H9 (cell line): ENCODE measurements at regions not wholly inside any gene's neighbourhood (a gene's known extent, or its start where the extent isn't known, plus 50 kb on each side); places are given as distances from the start of the nearest gene placed in this dataset.

Experiments
- DNase-seq: peaks from one replicate; pipeline ENCODE4 v3.0.0-alpha.2; 2017
- H2AFZ ChIP-seq: one replicate; pipeline ENCODE4 v1.6.1; 2013; ENCODE audit warnings: mild to moderate bottlenecking, low read length, control low read depth, moderate library complexity
- H2AK5ac ChIP-seq: 2 replicates; pipeline ENCODE4 v1.6.1; 2013; ENCODE audit warnings: low read length, control low read depth, mixed read lengths; ENCODE audit not compliant: insufficient read length
- H2BK120ac ChIP-seq: one replicate; pipeline ENCODE4 v1.6.1; 2013; ENCODE audit warnings: low read depth, mild to moderate bottlenecking, low read length, control low read depth, inconsistent platforms; ENCODE audit not compliant: poor library complexity, severe bottlenecking
- H2BK12ac ChIP-seq: 2 replicates; pipeline ENCODE4 v1.6.1; 2013; ENCODE audit warnings: low read length, control low read depth, mixed read lengths, low read depth; ENCODE audit not compliant: insufficient read length
- H2BK15ac ChIP-seq: 2 replicates; pipeline ENCODE4 v1.6.1; 2013; ENCODE audit warnings: low read depth, low read length, control low read depth
- H2BK20ac ChIP-seq: one replicate; pipeline ENCODE4 v1.6.1; 2013; ENCODE audit warnings: low read depth, mild to moderate bottlenecking, low read length, control low read depth, inconsistent platforms; ENCODE audit not compliant: poor library complexity, severe bottlenecking
- H2BK5ac ChIP-seq: 2 replicates; pipeline ENCODE4 v1.6.1; 2013; ENCODE audit warnings: low read length, control low read depth, mixed read lengths; ENCODE audit not compliant: insufficient read length
- H3K14ac ChIP-seq: 2 replicates; pipeline ENCODE4 v1.6.1; 2013; ENCODE audit warnings: low read length, control low read depth; ENCODE audit not compliant: insufficient read depth
- H3K18ac ChIP-seq: 2 replicates; pipeline ENCODE4 v1.6.1; 2013; ENCODE audit warnings: low read depth, mild to moderate bottlenecking, mixed read lengths, low read length, control low read depth; ENCODE audit not compliant: insufficient read length
- H3K23ac ChIP-seq: 2 replicates; pipeline ENCODE4 v1.6.1; 2013; ENCODE audit warnings: low read length, control low read depth, mixed read lengths, low read depth; ENCODE audit not compliant: insufficient read length
- H3K23me2 ChIP-seq: 2 replicates; pipeline ENCODE4 v1.6.1; 2013; ENCODE audit warnings: low read depth, mild to moderate bottlenecking, mixed read lengths, low read length, control low read depth; ENCODE audit not compliant: insufficient read length, poor library complexity, severe bottlenecking
- H3K27ac ChIP-seq: 2 replicates; pipeline ENCODE4 v1.5.1; 2013; ENCODE audit warnings: low read length, control low read depth, mixed read lengths, low read depth; ENCODE audit not compliant: insufficient read length
- H3K27me3 ChIP-seq: 2 replicates; pipeline ENCODE4 v1.6.1; 2013; ENCODE audit warnings: low read length, control low read depth, inconsistent platforms; ENCODE audit not compliant: insufficient read depth
- H3K4ac ChIP-seq: 2 replicates; pipeline ENCODE4 v1.6.1; 2013; ENCODE audit warnings: low read depth, mild to moderate bottlenecking, control low read depth, inconsistent platforms, low read length, moderate library complexity
- H3K4me1 ChIP-seq: 2 replicates; pipeline ENCODE4 v1.6.1; 2013; ENCODE audit warnings: low read length, control low read depth, inconsistent platforms; ENCODE audit not compliant: insufficient read depth
- H3K4me2 ChIP-seq: 2 replicates; pipeline ENCODE4 v1.6.1; 2013; ENCODE audit warnings: low read length, control low read depth, mixed read lengths; ENCODE audit not compliant: insufficient read length, insufficient read depth
- H3K56ac ChIP-seq: 2 replicates; pipeline ENCODE4 v1.6.1; 2013; ENCODE audit warnings: low read depth, mild to moderate bottlenecking, mixed read lengths, low read length, control low read depth; ENCODE audit not compliant: insufficient read length
- H3K79me1 ChIP-seq: 2 replicates; pipeline ENCODE4 v1.6.1; 2013; ENCODE audit warnings: low read depth, mild to moderate bottlenecking, moderate library complexity, low read length, control low read depth, inconsistent platforms; ENCODE audit not compliant: insufficient read depth, poor library complexity, severe bottlenecking
- H3K79me2 ChIP-seq: 2 replicates; pipeline ENCODE4 v1.6.1; 2013; ENCODE audit warnings: low read length, control low read depth, inconsistent platforms; ENCODE audit not compliant: insufficient read depth
- H3K9ac ChIP-seq: 2 replicates; pipeline ENCODE4 v1.6.1; 2013; ENCODE audit warnings: low read length, control low read depth, mixed read lengths; ENCODE audit not compliant: insufficient read length; ENCODE audit errors: extremely low read depth
- H3K9me3 ChIP-seq: one replicate; pipeline ENCODE4 v1.6.1; 2013; ENCODE audit warnings: low read depth, low read length, inconsistent platforms; ENCODE audit not compliant: control insufficient read depth
- H3T11ph ChIP-seq: one replicate; pipeline ENCODE4 v1.6.1; 2013; ENCODE audit warnings: mild to moderate bottlenecking, low read length, control low read depth, inconsistent platforms
- H4K20me1 ChIP-seq: one replicate; pipeline ENCODE4 v1.6.1; 2013; ENCODE audit not compliant: control insufficient read depth, insufficient read length, insufficient read depth
- H4K5ac ChIP-seq: 2 replicates; pipeline ENCODE4 v1.6.1; 2013; ENCODE audit warnings: low read depth, mild to moderate bottlenecking, mixed read lengths, low read length, control low read depth; ENCODE audit not compliant: insufficient read length
- H4K8ac ChIP-seq: replicated peaks from 2 replicates; pipeline ENCODE4 v1.6.1; 2013; ENCODE audit warnings: low read length, control low read depth, mixed read lengths, low read depth; ENCODE audit not compliant: insufficient read length
- H4K91ac ChIP-seq: 2 replicates; pipeline ENCODE4 v1.6.1; 2013; ENCODE audit warnings: low read depth, mild to moderate bottlenecking, moderate library complexity, mixed read lengths, low read length, control low read depth; ENCODE audit not compliant: insufficient read length
- H3K27ac Mint-ChIP-seq, 3 experiments: 2 replicates in 2 of 3; 3 replicates in 1 of 3; pipeline ENCODE4 v1.8.0; 2020 to 2021; ENCODE audit warnings: mixed read lengths in 3 of 3, mild to moderate bottlenecking in 1 of 3, moderate library complexity in 1 of 3
- H3K27me3 Mint-ChIP-seq: 2 replicates; pipeline ENCODE4 v1.8.0; 2021; ENCODE audit warnings: low read depth, mild to moderate bottlenecking, moderate library complexity, mixed read lengths
- H3K36me3 Mint-ChIP-seq, 3 experiments: 2 replicates in 2 of 3; 3 replicates in 1 of 3; pipeline ENCODE4 v1.8.0; 2020 to 2021; ENCODE audit warnings: low read depth in 3 of 3, mixed read lengths in 3 of 3; ENCODE audit not compliant: insufficient read depth in 1 of 3
- H3K4me1 Mint-ChIP-seq, 2 experiments: 2 replicates each; pipeline ENCODE4 v1.8.0; 2020; ENCODE audit warnings: mixed read lengths in 2 of 2
- H3K4me3 Mint-ChIP-seq, 2 experiments: 2 replicates in 1 of 2; 3 replicates in 1 of 2; pipeline ENCODE4 v1.8.0; 2020 to 2021; ENCODE audit warnings: mild to moderate bottlenecking in 2 of 2, mixed read lengths in 2 of 2, moderate library complexity in 1 of 2
- H3K9me3 Mint-ChIP-seq, 2 experiments: 2 replicates in 1 of 2; 3 replicates in 1 of 2; pipeline ENCODE4 v1.8.0; 2020; ENCODE audit warnings: mild to moderate bottlenecking in 2 of 2, mixed read lengths in 2 of 2, moderate library complexity in 1 of 2
- CTCF ChIP-seq: fragments of 200-600 bp; sonication (generic); conservative IDR thresholded peaks from 3 replicates; pipeline ENCODE4 v1.8.0; 2021; ENCODE audit warnings: antibody characterized with exemption, mild to moderate bottlenecking

GRCh38 chr2:9082158-9082557 lies 78.7 kb upstream of the MBOAT2 start:
- H2AK5ac ChIP-seq: no peak overlapping the region

More at GRCh38 chr2:9082158-9082557, 78.7 kb upstream of the MBOAT2 start:
- Histone ChIP-seq H3K4me2 (no peak overlapping the region), H2BK20ac (no peak overlapping the region), H4K5ac (no peak overlapping the region), H3K79me1 (no peaks in the 10 kb centered on the region), H2BK5ac (no peak overlapping the region), H3K27ac (no peak overlapping the region), H3K14ac (no peak overlapping the region), H3K27me3 (no peaks in the 10 kb centered on the region), H4K91ac (no peak overlapping the region), H4K8ac (no peak overlapping the region), H2AFZ (no peak overlapping the region), H3K4ac (no peak overlapping the region), H3K9me3 (peaks cover 4% of the 10 kb centered on the region), H3K4me1 (no peaks in the 10 kb centered on the region), H3K23me2 (no peaks in the 10 kb centered on the region), H3K9ac (no peak overlapping the region), H2BK12ac (no peak overlapping the region), H2BK15ac (no peak overlapping the region), H3T11ph (no peak overlapping the region), H2BK120ac (no peak overlapping the region), H3K23ac (no peak overlapping the region), H3K56ac (no peak overlapping the region), H3K18ac (no peak overlapping the region), H4K20me1 (no peaks in the 10 kb centered on the region), H3K79me2 (no peaks in the 10 kb centered on the region)
- Mint-ChIP-seq H3K9me3 (peaks cover 18 to 22% of the 10 kb centered on the region in 2 experiments), H3K27ac (no peak overlapping the region), H3K4me3 (no peak overlapping the region), H3K4me1 (peaks cover 8 to 14% of the 10 kb centered on the region in 2 experiments), H3K27me3 (peaks cover 5% of the 10 kb centered on the region), H3K36me3 (peaks cover 0 to 18% (median 9%) of the 10 kb centered on the region in 3 experiments; a peak in 6 of 7 replicates)
- no peak for TF ChIP-seq CTCF
- DNase-seq: no peak
